HepG2 (cell line): ENCODE measurements at regions not wholly inside any gene's neighbourhood (a gene's known extent, or its start where the extent isn't known, plus 50 kb on each side); places are given as distances from the start of the nearest gene placed in this dataset.

Experiments used
- EHMT2 ChIP-seq: fragments of 200-600 bp; sonication (generic); IDR thresholded peaks from 2 replicates; pipeline ENCODE4 v1.7.0; 2017; ENCODE audit warnings: antibody characterized with exemption, low read depth, low read length, borderline replicate concordance
- FOXJ3 ChIP-seq: sonication (generic); formaldehyde crosslinking; IDR thresholded peaks from 2 replicates; pipeline ENCODE4 v1.4.0; 2020; ENCODE audit warnings: missing genetic modification reagents, mild to moderate bottlenecking, borderline replicate concordance
- HHEX ChIP-seq: IDR thresholded peaks from 2 replicates; pipeline ENCODE4 v1.6.1; 2016; ENCODE audit warnings: control low read depth
- ISL2 ChIP-seq: sonication (generic); formaldehyde crosslinking; IDR thresholded peaks from 2 replicates; pipeline ENCODE4 v1.5.0; 2020; ENCODE audit warnings: missing genetic modification reagents
- MTA1 ChIP-seq: sonication (generic); formaldehyde crosslinking; IDR thresholded peaks from 2 replicates; pipeline ENCODE4 v1.4.0; 2020; ENCODE audit warnings: missing genetic modification reagents, mild to moderate bottlenecking, borderline replicate concordance
- MXI1 ChIP-seq: IDR thresholded peaks from 3 replicates; pipeline ENCODE4 v1.6.1; 2012; ENCODE audit warnings: low read depth, low read length, inconsistent platforms, borderline replicate concordance
- PRMT3 ChIP-seq: sonication (generic); formaldehyde crosslinking; IDR thresholded peaks from 2 replicates; pipeline ENCODE4 v1.8.1; 2022; ENCODE audit warnings: low read depth, mild to moderate bottlenecking, moderate library complexity, missing genetic modification reagents, borderline replicate concordance
- RFXAP ChIP-seq: sonication (generic); formaldehyde crosslinking; IDR thresholded peaks from 2 replicates; pipeline ENCODE4 v1.4.0; 2020; ENCODE audit warnings: missing genetic modification reagents, borderline replicate concordance
- SALL2 ChIP-seq: sonication (generic); formaldehyde crosslinking; IDR thresholded peaks from 2 replicates; pipeline ENCODE4 v1.8.1; 2023; ENCODE audit warnings: mild to moderate bottlenecking, missing genetic modification reagents, inconsistent platforms
- TCF12 ChIP-seq, 2 experiments: fragments of 450-650 bp in 1 of 2; sonication (generic) in 1 of 2; formaldehyde crosslinking in 1 of 2; IDR thresholded peaks; 2 replicates each; pipeline versions ENCODE4 v1.6.1 to v1.8.0; 2017 to 2022; ENCODE audit warnings: antibody characterized with exemption in 1 of 2, mild to moderate bottlenecking in 1 of 2, missing genetic modification reagents in 1 of 2, moderate library complexity in 1 of 2
- TOPORS ChIP-seq: sonication (generic); formaldehyde crosslinking; IDR thresholded peaks from 2 replicates; pipeline ENCODE4 v1.8.0; 2023; ENCODE audit warnings: mild to moderate bottlenecking, missing genetic modification reagents
- ZMAT3 ChIP-seq: sonication (generic); formaldehyde crosslinking; conservative IDR thresholded peaks from 2 replicates; pipeline ENCODE4 v1.7.0; 2021; ENCODE audit warnings: missing genetic modification reagents
- ZNF296 ChIP-seq: sonication (generic); formaldehyde crosslinking; conservative IDR thresholded peaks from 2 replicates; pipeline ENCODE4 v1.5.0; 2020; ENCODE audit warnings: mild to moderate bottlenecking, missing genetic modification reagents
- ZNF329 ChIP-seq: sonication (generic); formaldehyde crosslinking; IDR thresholded peaks from 2 replicates; pipeline ENCODE4 v1.9.0; 2021; ENCODE audit warnings: low read depth, mild to moderate bottlenecking, missing genetic modification reagents
- ZNF501 ChIP-seq: sonication (generic); formaldehyde crosslinking; IDR thresholded peaks from 2 replicates; pipeline ENCODE4 v1.5.1; 2020; ENCODE audit warnings: mild to moderate bottlenecking, moderate library complexity, missing genetic modification reagents
- ZNF619 ChIP-seq: sonication (generic); formaldehyde crosslinking; IDR thresholded peaks from 2 replicates; pipeline ENCODE4 v1.4.0; 2020; ENCODE audit warnings: mild to moderate bottlenecking, missing genetic modification reagents
- ZNF652 ChIP-seq: IDR thresholded peaks from 2 replicates; pipeline ENCODE4 v1.6.1; 2016; ENCODE audit warnings: low read depth, borderline replicate concordance
- ZNF720 ChIP-seq: sonication (generic); formaldehyde crosslinking; IDR thresholded peaks from 2 replicates; pipeline ENCODE4 v1.4.0; 2020; ENCODE audit warnings: missing genetic modification reagents
- ZNF766 ChIP-seq: sonication (generic); formaldehyde crosslinking; IDR thresholded peaks from 2 replicates; pipeline ENCODE4 v1.5.0; 2020; ENCODE audit warnings: missing genetic modification reagents, borderline replicate concordance
- TF ChIP-seq, protein P1 (sequence below): fragments of 450-650 bp; IDR thresholded peaks from 2 replicates; pipeline ENCODE4 v1.6.1; 2017; ENCODE audit warnings: mild to moderate bottlenecking
- TF ChIP-seq, protein P2 (sequence below): sonication (generic); formaldehyde crosslinking; IDR thresholded peaks from 2 replicates; pipeline ENCODE4 v1.8.1; 2023; ENCODE audit warnings: mild to moderate bottlenecking, moderate library complexity, missing genetic modification reagents
- TF ChIP-seq, protein P3 (sequence below): sonication (generic); formaldehyde crosslinking; IDR thresholded peaks from 2 replicates; pipeline ENCODE4 v1.4.0; 2020; ENCODE audit warnings: missing genetic modification reagents
- TF ChIP-seq, protein P4 (sequence below): sonication (generic); formaldehyde crosslinking; IDR thresholded peaks from 2 replicates; pipeline ENCODE4 v1.5.1; 2020; ENCODE audit warnings: missing genetic modification reagents, mild to moderate bottlenecking, borderline replicate concordance
- TF ChIP-seq, protein P5 (sequence below): sonication (generic); formaldehyde crosslinking; IDR thresholded peaks from 2 replicates; pipeline ENCODE4 v1.5.0; 2020; ENCODE audit warnings: missing genetic modification reagents, mild to moderate bottlenecking, borderline replicate concordance

DNA sequence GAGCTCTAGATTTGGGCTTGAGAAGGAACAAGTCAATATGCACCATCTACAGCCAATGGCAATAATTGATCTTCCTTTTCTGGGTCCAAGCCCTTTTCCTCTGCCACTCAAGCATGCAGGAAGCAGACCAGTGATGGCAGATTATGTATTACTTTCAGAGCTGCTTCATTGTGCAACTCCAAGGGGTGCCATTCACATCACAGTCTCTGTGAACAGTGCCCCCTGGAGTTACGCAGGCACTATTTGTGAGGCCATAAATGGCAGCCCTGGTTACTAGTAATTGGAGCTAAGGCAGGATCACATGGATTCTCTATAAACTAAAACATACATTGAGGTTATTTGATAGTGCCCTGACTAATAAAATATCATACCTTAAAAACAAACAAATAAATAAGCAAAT is 313.4 kb upstream of the SLC7A11 start (continued):
- TF ChIP-seq, protein P1, sequence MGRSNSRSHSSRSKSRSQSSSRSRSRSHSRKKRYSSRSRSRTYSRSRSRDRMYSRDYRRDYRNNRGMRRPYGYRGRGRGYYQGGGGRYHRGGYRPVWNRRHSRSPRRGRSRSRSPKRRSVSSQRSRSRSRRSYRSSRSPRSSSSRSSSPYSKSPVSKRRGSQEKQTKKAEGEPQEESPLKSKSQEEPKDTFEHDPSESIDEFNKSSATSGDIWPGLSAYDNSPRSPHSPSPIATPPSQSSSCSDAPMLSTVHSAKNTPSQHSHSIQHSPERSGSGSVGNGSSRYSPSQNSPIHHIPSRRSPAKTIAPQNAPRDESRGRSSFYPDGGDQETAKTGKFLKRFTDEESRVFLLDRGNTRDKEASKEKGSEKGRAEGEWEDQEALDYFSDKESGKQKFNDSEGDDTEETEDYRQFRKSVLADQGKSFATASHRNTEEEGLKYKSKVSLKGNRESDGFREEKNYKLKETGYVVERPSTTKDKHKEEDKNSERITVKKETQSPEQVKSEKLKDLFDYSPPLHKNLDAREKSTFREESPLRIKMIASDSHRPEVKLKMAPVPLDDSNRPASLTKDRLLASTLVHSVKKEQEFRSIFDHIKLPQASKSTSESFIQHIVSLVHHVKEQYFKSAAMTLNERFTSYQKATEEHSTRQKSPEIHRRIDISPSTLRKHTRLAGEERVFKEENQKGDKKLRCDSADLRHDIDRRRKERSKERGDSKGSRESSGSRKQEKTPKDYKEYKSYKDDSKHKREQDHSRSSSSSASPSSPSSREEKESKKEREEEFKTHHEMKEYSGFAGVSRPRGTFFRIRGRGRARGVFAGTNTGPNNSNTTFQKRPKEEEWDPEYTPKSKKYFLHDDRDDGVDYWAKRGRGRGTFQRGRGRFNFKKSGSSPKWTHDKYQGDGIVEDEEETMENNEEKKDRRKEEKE: no peak
- TF ChIP-seq FOXJ3 (CRISPR knock-in tag): no peak
- no peak for TF ChIP-seq HHEX
- no peak for TF ChIP-seq ZNF652
- TF ChIP-seq, protein P2, sequence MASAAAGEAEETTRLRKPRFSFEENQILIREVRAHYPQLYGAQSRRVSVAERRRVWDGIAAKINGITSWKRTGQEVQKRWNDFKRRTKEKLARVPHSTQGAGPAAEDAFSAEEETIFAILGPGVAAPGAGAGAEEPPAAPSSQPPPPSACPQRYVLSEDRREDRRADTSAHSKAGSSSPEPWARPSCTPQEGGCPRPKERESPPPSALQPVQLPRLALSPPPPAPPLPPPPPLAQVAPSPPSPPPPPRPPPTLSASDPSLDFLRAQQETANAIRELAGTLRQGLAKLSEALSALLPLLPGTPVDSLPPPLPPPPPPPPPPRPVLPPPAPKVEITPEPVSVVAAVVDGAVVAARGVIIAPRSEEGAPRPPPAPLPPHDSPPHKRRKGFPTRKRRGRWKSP (CRISPR knock-in tag): no peak
- TF ChIP-seq, protein P3, sequence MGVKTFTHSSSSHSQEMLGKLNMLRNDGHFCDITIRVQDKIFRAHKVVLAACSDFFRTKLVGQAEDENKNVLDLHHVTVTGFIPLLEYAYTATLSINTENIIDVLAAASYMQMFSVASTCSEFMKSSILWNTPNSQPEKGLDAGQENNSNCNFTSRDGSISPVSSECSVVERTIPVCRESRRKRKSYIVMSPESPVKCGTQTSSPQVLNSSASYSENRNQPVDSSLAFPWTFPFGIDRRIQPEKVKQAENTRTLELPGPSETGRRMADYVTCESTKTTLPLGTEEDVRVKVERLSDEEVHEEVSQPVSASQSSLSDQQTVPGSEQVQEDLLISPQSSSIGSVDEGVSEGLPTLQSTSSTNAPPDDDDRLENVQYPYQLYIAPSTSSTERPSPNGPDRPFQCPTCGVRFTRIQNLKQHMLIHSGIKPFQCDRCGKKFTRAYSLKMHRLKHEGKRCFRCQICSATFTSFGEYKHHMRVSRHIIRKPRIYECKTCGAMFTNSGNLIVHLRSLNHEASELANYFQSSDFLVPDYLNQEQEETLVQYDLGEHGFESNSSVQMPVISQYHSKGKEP (CRISPR knock-in tag): no peak
- TF ChIP-seq ZNF619 (CRISPR knock-in tag): no peak
- no peak for TF ChIP-seq TOPORS
- no peak for TF ChIP-seq ZMAT3 (CRISPR knock-in tag)
- TF ChIP-seq MTA1 (CRISPR knock-in tag): no peak
- TF ChIP-seq ZNF766 (CRISPR knock-in tag): no peak
- no peak for TF ChIP-seq RFXAP (CRISPR knock-in tag)
- no peak for TF ChIP-seq EHMT2
- TF ChIP-seq ZNF720 (CRISPR knock-in tag): no peak
- TF ChIP-seq PRMT3 (CRISPR knock-in tag): no peak
- no peak for TF ChIP-seq ZNF329
- TF ChIP-seq TCF12 (IDR thresholded peaks at IDR 0.05): no peak
- no peak for TF ChIP-seq TCF12 (CRISPR knock-in tag; IDR thresholded peaks at IDR 0.05)
- TF ChIP-seq ZNF296: no peak
- TF ChIP-seq ISL2 (CRISPR knock-in tag): no peak
- TF ChIP-seq, protein P4, sequence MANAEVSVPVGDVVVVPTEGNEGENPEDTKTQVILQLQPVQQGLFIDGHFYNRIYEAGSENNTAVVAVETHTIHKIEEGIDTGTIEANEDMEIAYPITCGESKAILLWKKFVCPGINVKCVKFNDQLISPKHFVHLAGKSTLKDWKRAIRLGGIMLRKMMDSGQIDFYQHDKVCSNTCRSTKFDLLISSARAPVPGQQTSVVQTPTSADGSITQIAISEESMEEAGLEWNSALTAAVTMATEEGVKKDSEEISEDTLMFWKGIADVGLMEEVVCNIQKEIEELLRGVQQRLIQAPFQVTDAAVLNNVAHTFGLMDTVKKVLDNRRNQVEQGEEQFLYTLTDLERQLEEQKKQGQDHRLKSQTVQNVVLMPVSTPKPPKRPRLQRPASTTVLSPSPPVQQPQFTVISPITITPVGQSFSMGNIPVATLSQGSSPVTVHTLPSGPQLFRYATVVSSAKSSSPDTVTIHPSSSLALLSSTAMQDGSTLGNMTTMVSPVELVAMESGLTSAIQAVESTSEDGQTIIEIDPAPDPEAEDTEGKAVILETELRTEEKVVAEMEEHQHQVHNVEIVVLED: no peak
- TF ChIP-seq ZNF501 (CRISPR knock-in tag): no peak
- TF ChIP-seq, protein P5, sequence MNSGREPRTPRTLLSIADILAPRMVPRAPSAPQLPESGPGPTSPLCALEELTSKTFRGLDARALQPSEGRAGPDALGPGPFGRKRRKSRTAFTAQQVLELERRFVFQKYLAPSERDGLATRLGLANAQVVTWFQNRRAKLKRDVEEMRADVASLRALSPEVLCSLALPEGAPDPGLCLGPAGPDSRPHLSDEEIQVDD (CRISPR knock-in tag): no peak
- TF ChIP-seq SALL2 (CRISPR knock-in tag): no peak
- TF ChIP-seq MXI1: no peak
